Adrenal gland (tissue), 5 donors: ENCODE measurements at regions not wholly inside any gene's neighbourhood (a gene's known extent, or its start where the extent isn't known, plus 50 kb on each side); places are given as distances from the start of the nearest gene placed in this dataset.

ENCODE experiments used
- POLR2A ChIP-seq, 2 donors: fragments of 450-650 bp; IDR thresholded peaks; one replicate each; pipeline ENCODE4 v1.6.1; 2017; ENCODE audit warnings: antibody characterized with exemption in 2 of 2, mild to moderate bottlenecking in 2 of 2, moderate library complexity in 1 of 2
- TF ChIP-seq, protein P1 (sequence below), 6 experiments: fragments of 450-650 bp in 4 of 6; fragments of 200-600 bp in 2 of 6; sonication (generic) in 1 of 6; IDR thresholded peaks; 1 replicate in 5 of 6; 2 replicates in 1 of 6; pipeline versions ENCODE4 v1.5.1 to v1.8.0; 2016 to 2021; ENCODE audit warnings: antibody characterized with exemption in 6 of 6, mild to moderate bottlenecking in 2 of 6, moderate library complexity in 1 of 6
- donor health status: DM: no; HTN: no; CAD: no.

DNA sequence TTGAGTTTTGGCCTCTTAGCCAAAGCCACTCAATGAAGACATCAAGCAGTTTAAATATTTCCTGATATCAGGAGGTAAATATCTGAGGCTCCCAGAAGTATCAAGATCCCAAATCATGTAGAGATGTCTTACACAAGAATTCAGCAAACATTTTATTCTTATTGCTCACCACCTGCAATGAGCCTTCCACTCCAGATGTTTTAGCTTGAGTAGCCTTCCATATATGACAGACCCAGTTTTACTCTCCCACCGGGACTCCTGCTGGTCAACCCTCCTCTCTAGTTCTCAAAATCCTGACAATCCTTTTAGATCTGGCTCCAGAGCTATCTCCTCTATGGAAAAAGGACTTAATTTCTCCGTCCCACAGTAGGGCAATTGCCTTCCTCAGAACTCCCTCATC is 404.4 kb downstream of the KCNA4 start:
- TF ChIP-seq, protein P1, sequence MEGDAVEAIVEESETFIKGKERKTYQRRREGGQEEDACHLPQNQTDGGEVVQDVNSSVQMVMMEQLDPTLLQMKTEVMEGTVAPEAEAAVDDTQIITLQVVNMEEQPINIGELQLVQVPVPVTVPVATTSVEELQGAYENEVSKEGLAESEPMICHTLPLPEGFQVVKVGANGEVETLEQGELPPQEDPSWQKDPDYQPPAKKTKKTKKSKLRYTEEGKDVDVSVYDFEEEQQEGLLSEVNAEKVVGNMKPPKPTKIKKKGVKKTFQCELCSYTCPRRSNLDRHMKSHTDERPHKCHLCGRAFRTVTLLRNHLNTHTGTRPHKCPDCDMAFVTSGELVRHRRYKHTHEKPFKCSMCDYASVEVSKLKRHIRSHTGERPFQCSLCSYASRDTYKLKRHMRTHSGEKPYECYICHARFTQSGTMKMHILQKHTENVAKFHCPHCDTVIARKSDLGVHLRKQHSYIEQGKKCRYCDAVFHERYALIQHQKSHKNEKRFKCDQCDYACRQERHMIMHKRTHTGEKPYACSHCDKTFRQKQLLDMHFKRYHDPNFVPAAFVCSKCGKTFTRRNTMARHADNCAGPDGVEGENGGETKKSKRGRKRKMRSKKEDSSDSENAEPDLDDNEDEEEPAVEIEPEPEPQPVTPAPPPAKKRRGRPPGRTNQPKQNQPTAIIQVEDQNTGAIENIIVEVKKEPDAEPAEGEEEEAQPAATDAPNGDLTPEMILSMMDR (IDR thresholded peaks at IDR 0.05) = no peak
- no peak for TF ChIP-seq POLR2A (IDR thresholded peaks at IDR 0.05)
